ENCODE measurements at regions not wholly inside any gene's neighbourhood (a gene's known extent, or its start where the extent isn't known, plus 50 kb on each side); places are given as distances from the start of the nearest gene placed in this dataset.

GRCh38 chr13:32905063-32905863 is 111.0 kb upstream of the KL start:
- no peak for TF ChIP-seq CTCF (IDR thresholded peaks at IDR 0.05; ENCODE audit: low read depth, low read length, missing control alignments)
- no peak overlapping the region for H3K4me3 ChIP-seq (replicated peaks; ENCODE audit: low read depth, low read length)
- no peak for DNase-seq (ENCODE audit: extremely low read depth, low read depth)

- H3K4me3 ChIP-seq (replicated peaks; ENCODE audit: low read depth, low read length) = no peak overlapping the region
- no peak for TF ChIP-seq CTCF (IDR thresholded peaks at IDR 0.05; ENCODE audit: low read depth, low read length, missing control alignments)
- no peak for DNase-seq (ENCODE audit: extremely low read depth, low read depth)
These were observed 110.4 kb upstream of the KL start for GRCh38 chr13:32905864-32906180.

- H3K4me3 ChIP-seq (replicated peaks; ENCODE audit: low read depth, low read length) = no peak overlapping the region
- TF ChIP-seq CTCF (IDR thresholded peaks at IDR 0.05; ENCODE audit: low read depth, low read length, missing control alignments) = no peak
- DNase-seq (ENCODE audit: extremely low read depth, low read depth) = no peak
These were observed 109.0 kb upstream of the KL start for GRCh38 chr13:32907211-32907610.

- TF ChIP-seq CTCF (IDR thresholded peaks at IDR 0.05; ENCODE audit: low read depth, low read length, missing control alignments) = no peak
- no peak for DNase-seq (ENCODE audit: extremely low read depth, low read depth)
- H3K4me3 ChIP-seq (replicated peaks; ENCODE audit: low read depth, low read length) = no peak overlapping the region
These were observed 105.7 kb upstream of the KL start for GRCh38 chr13:32910530-32910929.

GRCh38 chr13:32911506-32911905 is 104.7 kb upstream of the KL start:
- TF ChIP-seq CTCF (IDR thresholded peaks at IDR 0.05; ENCODE audit: low read depth, low read length, missing control alignments) = peak; percentile 49
- DNase-seq (ENCODE audit: extremely low read depth, low read depth) = no peak
- no peak overlapping the region for H3K4me3 ChIP-seq (replicated peaks; ENCODE audit: low read depth, low read length)

GRCh38 chr13:32914686-32915085 is 101.5 kb upstream of the KL start:
- no peak for DNase-seq (ENCODE audit: extremely low read depth, low read depth)
- H3K4me3 ChIP-seq (replicated peaks; ENCODE audit: low read depth, low read length) = no peak overlapping the region
- no peak for TF ChIP-seq CTCF (IDR thresholded peaks at IDR 0.05; ENCODE audit: low read depth, low read length, missing control alignments)

- no peak for TF ChIP-seq CTCF (IDR thresholded peaks at IDR 0.05; ENCODE audit: low read depth, low read length, missing control alignments)
- H3K4me3 ChIP-seq (replicated peaks; ENCODE audit: low read depth, low read length) = no peak overlapping the region
- DNase-seq (ENCODE audit: extremely low read depth, low read depth) = no peak
These were observed 98.7 kb upstream of the KL start for GRCh38 chr13:32917504-32917903.
